Calu3 (cell line): ENCODE measurements at regions not wholly inside any gene's neighbourhood (a gene's known extent, or its start where the extent isn't known, plus 50 kb on each side); places are given as distances from the start of the nearest gene placed in this dataset.

Source experiments
- BruUV-seq: library from RNA; stranded (reverse); fragments of 400-500 nt; replicated peaks from 2 replicates; lab custom pipeline; 2021; lab: Mats Ljungman, UMichigan
- CTCF ChIA-PET: fragments of 300-600 bp; sonication (Branson Sonifier 250); formaldehyde crosslinking; loops from one replicate; lab custom pipeline; 2022; ENCODE audit warnings: antibody characterized with exemption; lab: Charles Lee
- DNase-seq: peaks from one replicate; pipeline ENCODE4 v3.0.0; 2022
- H3K27ac Mint-ChIP-seq: one replicate; pipeline ENCODE4 v1.8.0; 2022; ENCODE audit warnings: mixed read lengths; ENCODE audit not compliant: unreplicated experiment
- H3K27me3 Mint-ChIP-seq: one replicate; pipeline ENCODE4 v1.8.0; 2022; ENCODE audit warnings: mixed read lengths; ENCODE audit not compliant: unreplicated experiment
- H3K36me3 Mint-ChIP-seq: one replicate; pipeline ENCODE4 v1.8.0; 2022; ENCODE audit warnings: mild to moderate bottlenecking, moderate library complexity, mixed read lengths; ENCODE audit not compliant: insufficient read depth, unreplicated experiment
- H3K4me1 Mint-ChIP-seq: one replicate; pipeline ENCODE4 v1.8.0; 2022; ENCODE audit warnings: mild to moderate bottlenecking, low read depth, mixed read lengths; ENCODE audit not compliant: unreplicated experiment
- H3K4me3 Mint-ChIP-seq: one replicate; pipeline ENCODE4 v1.8.0; 2022; ENCODE audit warnings: mild to moderate bottlenecking, low read depth, moderate library complexity, mixed read lengths; ENCODE audit not compliant: unreplicated experiment
- H3K9me3 Mint-ChIP-seq: one replicate; pipeline ENCODE4 v1.8.0; 2022; ENCODE audit warnings: low read depth, mixed read lengths; ENCODE audit not compliant: unreplicated experiment
- intact Hi-C: fragments of 100-400 bp; cut with micrococcal nuclease; formaldehyde crosslinking; loops from one replicate; pipeline ENCODE4 v1.10.0; 2022; ENCODE audit not compliant: unreplicated experiment
- TF ChIP-seq, protein P1 (sequence below): fragments of 200-600 bp; IDR thresholded peaks from one replicate; pipeline ENCODE4 v1.8.0; 2022; ENCODE audit warnings: antibody characterized with exemption; ENCODE audit not compliant: unreplicated experiment

DNA sequence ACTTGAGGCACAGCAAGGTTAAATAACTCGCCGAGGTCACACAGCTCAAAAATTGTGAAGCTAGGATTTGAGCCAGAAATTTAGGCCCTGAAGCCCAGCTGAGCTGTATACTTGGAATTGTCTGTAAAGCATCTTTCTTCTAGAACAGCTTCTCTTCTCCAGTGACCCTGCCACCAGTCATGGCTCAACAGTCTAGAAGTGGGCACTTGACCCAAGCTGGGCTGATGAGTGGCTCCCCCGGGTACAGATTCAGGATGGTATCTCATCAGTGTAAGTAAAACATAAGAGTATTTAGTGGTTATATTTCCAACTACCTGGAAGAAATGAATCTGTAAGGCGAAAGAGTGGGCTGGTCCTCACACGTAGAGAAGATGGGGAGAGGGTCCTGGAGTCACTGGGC, 243.9 kb upstream of the GPR26 start:
- CTCF ChIA-PET = no interaction called here
- Mint-ChIP-seq H3K27me3 (peaks cover 10% of the 10 kb centered on the region), H3K27ac (no peak overlapping the region), H3K4me1 (no peaks in the 10 kb centered on the region), H3K36me3 (no peaks in the 10 kb centered on the region), H3K9me3 (no peaks in the 10 kb centered on the region), H3K4me3 (no peak overlapping the region)
- TF ChIP-seq, protein P1, sequence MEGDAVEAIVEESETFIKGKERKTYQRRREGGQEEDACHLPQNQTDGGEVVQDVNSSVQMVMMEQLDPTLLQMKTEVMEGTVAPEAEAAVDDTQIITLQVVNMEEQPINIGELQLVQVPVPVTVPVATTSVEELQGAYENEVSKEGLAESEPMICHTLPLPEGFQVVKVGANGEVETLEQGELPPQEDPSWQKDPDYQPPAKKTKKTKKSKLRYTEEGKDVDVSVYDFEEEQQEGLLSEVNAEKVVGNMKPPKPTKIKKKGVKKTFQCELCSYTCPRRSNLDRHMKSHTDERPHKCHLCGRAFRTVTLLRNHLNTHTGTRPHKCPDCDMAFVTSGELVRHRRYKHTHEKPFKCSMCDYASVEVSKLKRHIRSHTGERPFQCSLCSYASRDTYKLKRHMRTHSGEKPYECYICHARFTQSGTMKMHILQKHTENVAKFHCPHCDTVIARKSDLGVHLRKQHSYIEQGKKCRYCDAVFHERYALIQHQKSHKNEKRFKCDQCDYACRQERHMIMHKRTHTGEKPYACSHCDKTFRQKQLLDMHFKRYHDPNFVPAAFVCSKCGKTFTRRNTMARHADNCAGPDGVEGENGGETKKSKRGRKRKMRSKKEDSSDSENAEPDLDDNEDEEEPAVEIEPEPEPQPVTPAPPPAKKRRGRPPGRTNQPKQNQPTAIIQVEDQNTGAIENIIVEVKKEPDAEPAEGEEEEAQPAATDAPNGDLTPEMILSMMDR = no peak
- intact Hi-C loops = no loop called here
- BruUV-seq = no TSS peak
- no peak for DNase-seq

DNA sequence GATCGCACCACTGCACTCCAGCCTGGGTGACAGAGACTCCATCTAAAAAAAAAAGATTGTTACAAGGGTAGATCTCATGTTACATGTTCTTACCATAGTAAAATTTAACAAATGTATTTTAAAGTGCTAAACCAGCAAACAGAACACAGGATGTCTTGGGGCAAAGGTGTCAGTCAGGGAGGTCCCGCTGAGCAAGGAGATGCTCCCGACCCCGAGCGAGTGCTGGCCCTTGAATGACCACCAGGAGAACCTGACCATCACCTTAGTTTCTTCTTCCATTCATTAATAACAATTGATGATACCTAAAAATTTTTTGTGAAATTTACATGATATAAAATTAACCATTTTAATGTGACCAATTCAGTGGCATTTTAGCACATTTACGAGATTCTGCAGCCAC, 241.6 kb upstream of the GPR26 start:
- intact Hi-C loops = no loop called here
- DNase-seq = no peak
- no peaks in the 10 kb centered on the region for H3K36me3 Mint-ChIP-seq
- no TSS peak for BruUV-seq
- TF ChIP-seq, protein P1 = no peak
- CTCF ChIA-PET = no interaction called here
- H3K27ac Mint-ChIP-seq = no peak overlapping the region
- no peaks in the 10 kb centered on the region for H3K9me3 Mint-ChIP-seq
- no peak overlapping the region for H3K4me3 Mint-ChIP-seq
- no peaks in the 10 kb centered on the region for H3K4me1 Mint-ChIP-seq
- H3K27me3 Mint-ChIP-seq = peaks cover 28% of the 10 kb centered on the region

DNA sequence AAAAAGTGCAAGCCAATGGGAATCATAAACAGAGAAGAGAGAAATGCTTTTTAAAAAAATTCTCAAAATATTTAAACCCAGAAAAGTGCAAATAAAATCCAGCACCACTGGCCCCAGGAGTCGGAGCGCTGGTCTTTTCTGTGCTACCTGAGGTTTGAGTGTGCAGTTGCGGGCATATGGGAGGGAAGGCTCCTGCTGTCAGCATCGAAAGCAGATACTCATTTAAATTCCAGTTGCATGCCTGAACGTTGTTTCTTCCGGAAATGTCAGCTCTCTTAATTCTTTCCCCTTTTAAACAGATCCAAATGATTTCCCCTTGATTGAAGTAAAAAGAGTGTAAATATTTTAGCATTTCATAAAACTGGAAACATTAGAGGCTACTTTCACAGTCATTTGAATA, 240.5 kb upstream of the GPR26 start:
- no peak overlapping the region for H3K27ac Mint-ChIP-seq
- H3K36me3 Mint-ChIP-seq = no peaks in the 10 kb centered on the region
- no peak overlapping the region for H3K4me3 Mint-ChIP-seq
- peaks cover 28% of the 10 kb centered on the region for H3K27me3 Mint-ChIP-seq
- intact Hi-C loops = no loop called here
- CTCF ChIA-PET = no interaction called here
- no peak for DNase-seq
- no TSS peak for BruUV-seq
- TF ChIP-seq, protein P1 = no peak
- no peaks in the 10 kb centered on the region for H3K4me1 Mint-ChIP-seq
- no peaks in the 10 kb centered on the region for H3K9me3 Mint-ChIP-seq

DNA sequence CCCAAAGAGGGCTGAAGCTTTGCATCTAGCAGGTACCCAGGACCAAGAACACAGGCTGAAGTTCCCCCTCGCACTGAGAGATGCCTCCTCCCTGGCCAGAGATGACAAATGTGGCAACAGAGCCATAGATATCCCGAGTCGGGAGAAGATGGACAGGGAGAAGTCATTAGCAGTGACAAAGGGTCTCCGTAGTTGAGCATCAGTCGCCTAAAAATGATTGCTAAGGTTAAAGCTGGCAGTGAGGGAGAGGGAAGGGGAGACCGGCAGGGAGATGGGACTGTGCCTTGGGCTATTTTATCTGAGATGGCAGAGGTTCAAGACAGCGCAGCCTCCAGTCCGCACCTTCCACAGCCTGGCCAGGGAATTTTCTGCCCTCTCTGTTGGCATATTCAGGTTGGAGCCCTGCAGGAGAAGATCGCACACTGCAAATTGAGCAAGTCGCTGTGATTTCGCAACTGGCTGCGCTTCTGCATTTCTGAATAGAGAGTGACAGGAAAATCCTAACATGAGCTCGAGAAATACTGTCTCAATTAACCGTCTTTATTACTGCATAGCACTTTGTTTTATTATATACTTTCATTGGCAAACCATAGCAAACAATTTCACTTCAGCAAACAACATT, 238.9 kb upstream of the GPR26 start:
- TF ChIP-seq, protein P1 = no peak
- no peaks in the 10 kb centered on the region for H3K9me3 Mint-ChIP-seq
- no peaks in the 10 kb centered on the region for H3K4me1 Mint-ChIP-seq
- intact Hi-C loops = no loop called here
- CTCF ChIA-PET = no interaction called here
- no peak overlapping the region for H3K27ac Mint-ChIP-seq
- no TSS peak for BruUV-seq
- no peaks in the 10 kb centered on the region for H3K36me3 Mint-ChIP-seq
- H3K4me3 Mint-ChIP-seq = no peak overlapping the region
- H3K27me3 Mint-ChIP-seq = peaks cover 28% of the 10 kb centered on the region
- no peak for DNase-seq
